Keratinocyte (primary cell): ENCODE measurements at regions not wholly inside any gene's neighbourhood (a gene's known extent, or its start where the extent isn't known, plus 50 kb on each side); places are given as distances from the start of the nearest gene placed in this dataset.

Source experiments
- DNase-seq: peaks from one replicate; pipeline ENCODE4 v3.0.0-alpha.2; 2011; ENCODE audit warnings: low read depth, missing footprints, low spot score
- FAIRE-seq: peaks from 2 replicates; lab custom pipeline; 2011; peaks lifted over from hg19 to GRCh38; lab: Jason Lieb, UNC
- H2AFZ ChIP-seq: 2 replicates; pipeline ENCODE4 v1.6.0; 2012; ENCODE audit warnings: low read length, control low read depth, inconsistent platforms; ENCODE audit not compliant: control insufficient read depth
- H3K27ac ChIP-seq: 2 replicates; pipeline ENCODE4 v1.5.1; 2011; ENCODE audit warnings: low read length; ENCODE audit not compliant: control insufficient read depth, insufficient read depth
- H3K27me3 ChIP-seq: 3 replicates; pipeline ENCODE4 v1.6.0; 2011; ENCODE audit warnings: low read length; ENCODE audit not compliant: control insufficient read depth, insufficient read depth; ENCODE audit errors: extremely low read depth
- H3K36me3 ChIP-seq, 2 experiments: 2 replicates in 1 of 2; 3 replicates in 1 of 2; pipeline ENCODE4 v1.5.1; 2011; ENCODE audit warnings: low read length in 2 of 2, mild to moderate bottlenecking in 1 of 2; ENCODE audit not compliant: control insufficient read depth in 2 of 2, insufficient read depth in 2 of 2; ENCODE audit errors: extremely low read depth in 1 of 2
- H3K4me1 ChIP-seq: 3 replicates; pipeline ENCODE4 v1.5.1; 2011; ENCODE audit warnings: low read length; ENCODE audit not compliant: control insufficient read depth, insufficient read depth; ENCODE audit errors: extremely low read depth
- H3K4me2 ChIP-seq: 3 replicates; pipeline ENCODE4 v1.6.0; 2011; ENCODE audit warnings: low read depth, low read length; ENCODE audit not compliant: control insufficient read depth, insufficient read depth; ENCODE audit errors: extremely low read depth
- H3K4me3 ChIP-seq, 3 experiments: fragments of 200-600 bp in 1 of 3; sonication (generic) in 1 of 3; 2 replicates in 2 of 3; 3 replicates in 1 of 3; pipeline ENCODE4 v1.5.1; 2011 to 2016; ENCODE audit warnings: low read length in 3 of 3, mild to moderate bottlenecking in 3 of 3, control low read depth in 2 of 3, inconsistent platforms in 1 of 3, low read depth in 1 of 3, mixed read lengths in 1 of 3, mixed run types in 1 of 3, moderate library complexity in 1 of 3; ENCODE audit not compliant: control insufficient read depth in 2 of 3, insufficient read depth in 2 of 3; ENCODE audit errors: extremely low read depth in 1 of 3
- H3K79me2 ChIP-seq: 2 replicates; pipeline ENCODE4 v1.6.0; 2012; ENCODE audit warnings: low read length; ENCODE audit not compliant: control insufficient read depth, insufficient read depth
- H3K9ac ChIP-seq: 3 replicates; pipeline ENCODE4 v1.6.0; 2011; ENCODE audit warnings: low read length; ENCODE audit not compliant: control insufficient read depth, insufficient read depth; ENCODE audit errors: extremely low read depth
- H3K9me1 ChIP-seq: 3 replicates; pipeline ENCODE4 v1.6.0; 2011; ENCODE audit warnings: low read length; ENCODE audit not compliant: control insufficient read depth, insufficient read depth; ENCODE audit errors: extremely low read depth
- H3K9me3 ChIP-seq: 2 replicates; pipeline ENCODE4 v1.5.1; 2012; ENCODE audit warnings: low read depth, low read length; ENCODE audit not compliant: control insufficient read depth
- H4K20me1 ChIP-seq: 3 replicates; pipeline ENCODE4 v1.6.0; 2011; ENCODE audit warnings: low read length; ENCODE audit not compliant: control insufficient read depth, insufficient read depth; ENCODE audit errors: extremely low read depth
- CTCF ChIP-seq, 3 experiments: IDR thresholded peaks in 1 of 3; conservative IDR thresholded peaks in 1 of 3; optimal IDR thresholded peaks in 1 of 3; 2 replicates in 2 of 3; 3 replicates in 1 of 3; pipeline versions ENCODE3 to v1.5.1; 2011; ENCODE audit warnings: low read length in 3 of 3, mild to moderate bottlenecking in 3 of 3, moderate library complexity in 2 of 3, control low read depth in 1 of 3, inconsistent platforms in 1 of 3; ENCODE audit not compliant: insufficient read depth in 2 of 3; ENCODE audit errors: extremely low read depth in 1 of 3
- EZH2 ChIP-seq: IDR thresholded peaks from one replicate; pipeline ENCODE4 v1.6.1; 2012; ENCODE audit warnings: inconsistent platforms, mild to moderate bottlenecking, low read length, moderate library complexity
- dilution Hi-C: fragments of 300-500 bp; cut with MboI; formaldehyde crosslinking; loops from one replicate; pipeline ENCODE4 v1.7.0; 2020; ENCODE audit warnings: low sequenced_read_pairs; ENCODE audit not compliant: extremely low pct_ligation_motif_present

- no peak overlapping the region for H2AFZ ChIP-seq
- no peaks in the 10 kb centered on the region for H3K79me2 ChIP-seq
- H3K4me3 ChIP-seq = no peak overlapping the region
- dilution Hi-C loops = no loop called here
- no peaks in the 10 kb centered on the region for H3K27me3 ChIP-seq
- no peak overlapping the region for H3K27ac ChIP-seq
- H3K4me2 ChIP-seq = no peak overlapping the region
- FAIRE-seq = no peak
- H3K9me1 ChIP-seq = no peaks in the 10 kb centered on the region
- H3K4me1 ChIP-seq = no peaks in the 10 kb centered on the region
- H3K9me3 ChIP-seq = no peaks in the 10 kb centered on the region
- no peaks in the 10 kb centered on the region for H3K36me3 ChIP-seq
- no peak overlapping the region for H3K9ac ChIP-seq
- no peaks in the 10 kb centered on the region for H4K20me1 ChIP-seq
- no peak for DNase-seq
- no peak for TF ChIP-seq EZH2
- no peak for TF ChIP-seq CTCF (optimal IDR thresholded peaks at IDR 0.05 in 1 of 3, IDR thresholded peaks at IDR 0.05 in 1 of 3, conservative IDR thresholded peaks at IDR 0.05 in 1 of 3; ENCODE audit: extremely low read depth in 1 of 3, insufficient read depth in 2 of 3, low read length in 3 of 3)
These were observed 304.6 kb downstream of the TXNL1 start for GRCh38 chr18:56333839-56334238.

- Histone ChIP-seq H3K9me1 (no peaks in the 10 kb centered on the region), H3K27me3 (no peaks in the 10 kb centered on the region), H3K79me2 (no peaks in the 10 kb centered on the region), H3K4me2 (no peak overlapping the region), H3K9ac (no peak overlapping the region), H3K9me3 (no peaks in the 10 kb centered on the region), H2AFZ (no peak overlapping the region), H3K27ac (no peak overlapping the region), H3K4me1 (no peaks in the 10 kb centered on the region), H3K4me3 (no peak overlapping the region), H4K20me1 (no peaks in the 10 kb centered on the region), H3K36me3 (no peaks in the 10 kb centered on the region)
- dilution Hi-C loops = no loop called here
- FAIRE-seq = no peak
- no peak for DNase-seq
- TF ChIP-seq CTCF (optimal IDR thresholded peaks at IDR 0.05 in 1 of 3, IDR thresholded peaks at IDR 0.05 in 1 of 3, conservative IDR thresholded peaks at IDR 0.05 in 1 of 3; ENCODE audit: extremely low read depth in 1 of 3, insufficient read depth in 2 of 3, low read length in 3 of 3) = no peak
- no peak for TF ChIP-seq EZH2
These were observed 305.2 kb downstream of the TXNL1 start for GRCh38 chr18:56333146-56333545.
